Right cardiac atrium (tissue), 5 donors: ENCODE measurements at regions not wholly inside any gene's neighbourhood (a gene's known extent, or its start where the extent isn't known, plus 50 kb on each side); places are given as distances from the start of the nearest gene placed in this dataset.
A peak's percentile ranks its signal among the peaks of the same experiment; 100 is the strongest.

Experiments
- ATAC-seq, 2 donors: fragments of 200-7000 bp; cut with Tn5 transposase; one replicate each; pipeline versions ENCODE4 v1.8.0 to v1.9.1; 2020; ENCODE audit warnings: moderate library complexity in 2 of 2, mild to moderate bottlenecking in 1 of 2
- DNase-seq, 3 donors: peaks; one replicate each; pipeline ENCODE4 v3.0.0-alpha.2; 2020
- H3K27ac ChIP-seq: one replicate; pipeline ENCODE4 v1.5.1; 2013; ENCODE audit warnings: mild to moderate bottlenecking, low read length, control low read depth, moderate library complexity
- H3K27me3 ChIP-seq: one replicate; pipeline ENCODE4 v1.6.1; 2013; ENCODE audit not compliant: control insufficient read depth, insufficient read depth
- H3K4me1 ChIP-seq: one replicate; pipeline ENCODE4 v1.6.1; 2013; ENCODE audit warnings: low read length; ENCODE audit not compliant: control insufficient read depth, insufficient read depth
- H3K4me3 ChIP-seq: one replicate; pipeline ENCODE4 v1.5.1; 2013; ENCODE audit warnings: low read length, control low read depth
- H3K9me3 ChIP-seq: one replicate; pipeline ENCODE4 v1.6.1; 2013; ENCODE audit warnings: low read length; ENCODE audit not compliant: control insufficient read depth
- WGBS: extraction: QIAGEN DNeasy Blood & Tissue Kit; methylation state at CpG from one replicate; pipeline ENCODE4 v1.1.7; 2013; 5-methylcytosine and 5-hydroxymethylcytosine counted together
- intact Hi-C, 4 donors: fragments of 100-400 bp; cut with DNase I; formaldehyde crosslinking; loops; one replicate each; pipeline versions ENCODE4 v1.11.0 to v1.14.0; 2022 to 2023
- donor health status: healthy with polysubstance abuse.
- donor health status: DM: no; HTN: yes; CAD: no.
- donor health status: DM: no; HTN: no; CAD: no.
- donor health status: DM: no; HTN: yes; CAD: no; lungs with severe emphysema.
- donor health status: DM: yes; HTN: yes; CAD: no.

- Histone ChIP-seq H3K9me3 (no peaks in the 10 kb centered on the region), H3K27ac (peak overlapping the region; percentile 48), H3K4me3 (no peak overlapping the region), H3K4me1 (peaks cover 4% of the 10 kb centered on the region), H3K27me3 (no peaks in the 10 kb centered on the region)
- no peak for DNase-seq
- intact Hi-C loops: no loop called here
- ATAC-seq: peak; percentile 39 to 51
Observed at GRCh38 chr11:103545551-103545950, 436.3 kb downstream of the DYNC2H1 start.

- Histone ChIP-seq H3K27ac (no peak overlapping the region), H3K9me3 (no peaks in the 10 kb centered on the region), H3K27me3 (no peaks in the 10 kb centered on the region), H3K4me3 (no peak overlapping the region), H3K4me1 (peaks cover 4% of the 10 kb centered on the region)
- WGBS: 76% methylated on average over 2 of the region's 2 CpGs
- ATAC-seq (no peak), DNase-seq (no peak)
- intact Hi-C loops: no loop called here
Observed at GRCh38 chr11:103546236-103546635, 437.0 kb downstream of the DYNC2H1 start.

GRCh38 chr11:103547024-103547423, 437.8 kb downstream of the DYNC2H1 start:
- peak in 1 of 3 donors; percentile 35 for DNase-seq
- intact Hi-C loops: no loop called here
- peak overlapping the region; percentile 70 for H3K27ac ChIP-seq
- H3K9me3 ChIP-seq: no peaks in the 10 kb centered on the region
- ATAC-seq: peak in 1 of 2 donors; percentile 58
- 62% methylated on average over 2 of the region's 2 CpGs for WGBS
- H3K27me3 ChIP-seq: no peaks in the 10 kb centered on the region
- peaks cover 4% of the 10 kb centered on the region for H3K4me1 ChIP-seq
- H3K4me3 ChIP-seq: no peak overlapping the region

- no peak overlapping the region for H3K4me3 ChIP-seq
- intact Hi-C loops: no loop called here
- DNase-seq (peak in 1 of 3 donors; percentile 54), ATAC-seq (peak; percentile 12 to 44)
- H3K27me3 ChIP-seq: no peaks in the 10 kb centered on the region
- WGBS: 53% methylated on average over 5 of the region's 5 CpGs
- H3K4me1 ChIP-seq: peaks cover 4% of the 10 kb centered on the region
- peak overlapping the region; percentile 1 for H3K27ac ChIP-seq
- H3K9me3 ChIP-seq: no peaks in the 10 kb centered on the region
Observed at GRCh38 chr11:103547691-103548090, 438.5 kb downstream of the DYNC2H1 start.

GRCh38 chr11:103548838-103549237, 439.6 kb downstream of the DYNC2H1 start:
- intact Hi-C loops: no loop called here
- H3K27ac ChIP-seq: no peak overlapping the region
- no peaks in the 10 kb centered on the region for H3K9me3 ChIP-seq
- peaks cover 4% of the 10 kb centered on the region for H3K4me1 ChIP-seq
- no peaks in the 10 kb centered on the region for H3K27me3 ChIP-seq
- 99% methylated on average over 1 of the region's 1 CpG for WGBS
- DNase-seq: no peak
- H3K4me3 ChIP-seq: no peak overlapping the region
- ATAC-seq: no peak

GRCh38 chr11:103550811-103551210, 441.6 kb downstream of the DYNC2H1 start:
- no peaks in the 10 kb centered on the region for H3K9me3 ChIP-seq
- intact Hi-C loops: no loop called here
- no peak for DNase-seq
- WGBS: 85% methylated on average over 1 of the region's 1 CpG
- H3K27me3 ChIP-seq: no peaks in the 10 kb centered on the region
- H3K4me3 ChIP-seq: no peak overlapping the region
- peaks cover 4% of the 10 kb centered on the region for H3K4me1 ChIP-seq
- H3K27ac ChIP-seq: no peak overlapping the region
- no peak for ATAC-seq

GRCh38 chr11:103552086-103552485, 442.9 kb downstream of the DYNC2H1 start:
- no peak overlapping the region for H3K27ac ChIP-seq
- ATAC-seq (peak; percentile 16 to 46), DNase-seq (no peak)
- no peak overlapping the region for H3K4me3 ChIP-seq
- H3K9me3 ChIP-seq: no peaks in the 10 kb centered on the region
- H3K4me1 ChIP-seq: peaks cover 5% of the 10 kb centered on the region
- 54% methylated on average over 5 of the region's 5 CpGs for WGBS
- intact Hi-C loops: no loop called here
- H3K27me3 ChIP-seq: no peaks in the 10 kb centered on the region

GRCh38 chr11:103556171-103556570, 446.9 kb downstream of the DYNC2H1 start:
- DNase-seq (no peak), ATAC-seq (no peak)
- Histone ChIP-seq H3K4me1 (peaks cover 1% of the 10 kb centered on the region), H3K4me3 (no peak overlapping the region), H3K27me3 (no peaks in the 10 kb centered on the region), H3K9me3 (no peaks in the 10 kb centered on the region), H3K27ac (no peak overlapping the region)
- intact Hi-C loops: no loop called here
- WGBS: 65% methylated on average over 3 of the region's 3 CpGs

- no peaks in the 10 kb centered on the region for H3K9me3 ChIP-seq
- WGBS: 66% methylated on average over 4 of the region's 4 CpGs
- ATAC-seq (no peak), DNase-seq (no peak)
- intact Hi-C loops: no loop called here
- H3K27me3 ChIP-seq: no peaks in the 10 kb centered on the region
- no peaks in the 10 kb centered on the region for H3K4me1 ChIP-seq
- H3K27ac ChIP-seq: no peak overlapping the region
- H3K4me3 ChIP-seq: no peak overlapping the region
Observed at GRCh38 chr11:103566116-103566515, 456.9 kb downstream of the DYNC2H1 start.

GRCh38 chr11:103581760-103582159, 454.7 kb upstream of the DDI1 start:
- 78% methylated on average over 2 of the region's 2 CpGs for WGBS
- Histone ChIP-seq H3K4me1 (no peaks in the 10 kb centered on the region), H3K27ac (no peak overlapping the region), H3K4me3 (no peak overlapping the region), H3K27me3 (no peaks in the 10 kb centered on the region), H3K9me3 (no peaks in the 10 kb centered on the region)
- DNase-seq: no peak
- intact Hi-C loops: loop anchor here in 1 of 4 donors (10.0 kb wide), 1 partner anchor 117 kb away; no protein-coding TSS in a partner anchor
- no peak for ATAC-seq

GRCh38 chr11:103582351-103582909, 454.0 kb upstream of the DDI1 start:
- Histone ChIP-seq H3K4me1 (no peaks in the 10 kb centered on the region), H3K27ac (no peak overlapping the region), H3K4me3 (no peak overlapping the region), H3K27me3 (no peaks in the 10 kb centered on the region), H3K9me3 (no peaks in the 10 kb centered on the region)
- no peak for ATAC-seq
- DNase-seq: no peak
- intact Hi-C loops: loop anchor here in 1 of 4 donors (10.0 kb wide), 1 partner anchor 118 kb away; no protein-coding TSS in a partner anchor
- 76% methylated on average over 4 of the region's 4 CpGs for WGBS

- Histone ChIP-seq H3K4me1 (no peaks in the 10 kb centered on the region), H3K27ac (no peak overlapping the region), H3K9me3 (no peaks in the 10 kb centered on the region), H3K27me3 (no peaks in the 10 kb centered on the region), H3K4me3 (no peak overlapping the region)
- intact Hi-C loops: loop anchor here in 1 of 4 donors (10.0 kb wide), 1 partner anchor 119 kb away; no protein-coding TSS in a partner anchor
- WGBS: 57% methylated on average over 2 of the region's 2 CpGs
- DNase-seq (no peak), ATAC-seq (no peak)
Observed at GRCh38 chr11:103584021-103584420, 452.4 kb upstream of the DDI1 start.
